ENCODE measurements at regions not wholly inside any gene's neighbourhood (a gene's known extent, or its start where the extent isn't known, plus 50 kb on each side); places are given as distances from the start of the nearest gene placed in this dataset.

- intact Hi-C loops (cut with DNase I): no loop called here
Observed at GRCh38 chr13:64311948-64312347, 2896.3 kb upstream of the PCDH20 start.

GRCh38 chr13:64311112-64311511 is 2895.5 kb upstream of the PCDH20 start:
- no peak overlapping the region for H3K4me3 ChIP-seq
- TF ChIP-seq POLR2A (IDR thresholded peaks at IDR 0.05): no peak
- TF ChIP-seq CTCF (IDR thresholded peaks at IDR 0.05): no peak
- DNase-seq: no peak
- no peak overlapping the region for H3K27ac ChIP-seq
- H3K27me3 ChIP-seq: no peaks in the 10 kb centered on the region
- intact Hi-C loops (cut with DNase I): no loop called here
- WGBS, 2 donors: 62 to 68% methylated on average over 1 of the region's 1 CpG
- no peaks in the 10 kb centered on the region for H3K9me3 ChIP-seq
- no peaks in the 10 kb centered on the region for H3K4me1 ChIP-seq
- no peaks in the 10 kb centered on the region for H3K36me3 ChIP-seq

More at GRCh38 chr13:64311948-64312347, 2896.3 kb upstream of the PCDH20 start:
- Histone ChIP-seq H3K36me3 (no peaks in the 10 kb centered on the region), H3K27me3 (no peaks in the 10 kb centered on the region), H3K27ac (no peak overlapping the region), H3K9me3 (no peaks in the 10 kb centered on the region), H3K4me3 (no peak overlapping the region), H3K4me1 (no peaks in the 10 kb centered on the region)
- no peak for TF ChIP-seq POLR2A (IDR thresholded peaks at IDR 0.05)
- TF ChIP-seq CTCF (IDR thresholded peaks at IDR 0.05): no peak
- DNase-seq: no peak
- WGBS, 2 donors: 72 to 79% methylated on average over 3 of the region's 3 CpGs

GRCh38 chr13:64305246-64305645 is 2889.6 kb upstream of the PCDH20 start:
- intact Hi-C loops (cut with DNase I): no loop called here
- DNase-seq: no peak
- Histone ChIP-seq H3K27me3 (no peaks in the 10 kb centered on the region), H3K4me1 (no peaks in the 10 kb centered on the region), H3K27ac (no peak overlapping the region), H3K36me3 (no peaks in the 10 kb centered on the region), H3K9me3 (no peaks in the 10 kb centered on the region), H3K4me3 (no peak overlapping the region)
- TF ChIP-seq POLR2A (IDR thresholded peaks at IDR 0.05): no peak
- TF ChIP-seq CTCF (IDR thresholded peaks at IDR 0.05): no peak

GRCh38 chr13:64300239-64300638 is 2884.6 kb upstream of the PCDH20 start:
- intact Hi-C loops (cut with DNase I): no loop called here
- DNase-seq: no peak

GRCh38 chr13:64293923-64294322 is 2878.3 kb upstream of the PCDH20 start:
- Histone ChIP-seq H3K4me3 (no peak overlapping the region), H3K9me3 (peaks cover 0 to 3% (median 0%) of the 10 kb centered on the region in 3 donors), H3K4me1 (no peaks in the 10 kb centered on the region), H3K27ac (no peak overlapping the region), H3K36me3 (no peaks in the 10 kb centered on the region), H3K27me3 (no peaks in the 10 kb centered on the region)
- TF ChIP-seq CTCF (IDR thresholded peaks at IDR 0.05) (no peak), POLR2A (IDR thresholded peaks at IDR 0.05) (no peak)
- no peak for DNase-seq
- intact Hi-C loops (cut with DNase I): no loop called here

More at GRCh38 chr13:64300239-64300638, 2884.6 kb upstream of the PCDH20 start:
- no peak for TF ChIP-seq CTCF (IDR thresholded peaks at IDR 0.05)
- TF ChIP-seq POLR2A (IDR thresholded peaks at IDR 0.05): no peak
- H3K27ac ChIP-seq: no peak overlapping the region
- no peaks in the 10 kb centered on the region for H3K27me3 ChIP-seq
- no peaks in the 10 kb centered on the region for H3K4me1 ChIP-seq
- no peak overlapping the region for H3K4me3 ChIP-seq
- H3K9me3 ChIP-seq: peaks cover 0 to 4% (median 0%) of the 10 kb centered on the region in 3 donors
- H3K36me3 ChIP-seq: no peaks in the 10 kb centered on the region
